Smooth muscle cell (in vitro differentiated cells): ENCODE measurements at regions not wholly inside any gene's neighbourhood (a gene's known extent, or its start where the extent isn't known, plus 50 kb on each side); places are given as distances from the start of the nearest gene placed in this dataset.

Experiments used
- DNase-seq: peaks from one replicate; lab custom pipeline; 2025; ENCODE audit not compliant: unreplicated experiment; lab: John Stamatoyannopoulos, UW
- H2AFZ ChIP-seq: fragments of 200-600 bp; sonication (generic); 2 replicates; pipeline ENCODE4 v1.6.0; 2016; ENCODE audit warnings: antibody characterized with exemption, low read depth, mild to moderate bottlenecking
- H3F3A ChIP-seq: fragments of 200-600 bp; sonication (generic); 2 replicates; pipeline ENCODE4 v1.6.0; 2017; ENCODE audit warnings: antibody characterized with exemption, low read depth
- H3K27ac ChIP-seq: fragments of 200-600 bp; sonication (generic); 2 replicates; pipeline ENCODE4 v1.5.1; 2016; ENCODE audit warnings: low read depth, mild to moderate bottlenecking
- H3K27me3 ChIP-seq: fragments of 200-600 bp; sonication (generic); 2 replicates; pipeline ENCODE4 v1.6.1; 2016; ENCODE audit warnings: low read depth, mild to moderate bottlenecking
- H3K36me3 ChIP-seq: fragments of 200-600 bp; sonication (generic); 2 replicates; pipeline ENCODE4 v1.5.1; 2016; ENCODE audit warnings: low read depth
- H3K4me1 ChIP-seq: fragments of 200-600 bp; sonication (generic); 2 replicates; pipeline ENCODE4 v1.5.1; 2016; ENCODE audit warnings: low read depth
- H3K4me2 ChIP-seq: fragments of 200-600 bp; sonication (generic); 2 replicates; pipeline ENCODE4 v1.6.0; 2016; ENCODE audit warnings: mild to moderate bottlenecking
- H3K4me3 ChIP-seq: fragments of 200-600 bp; sonication (generic); 2 replicates; pipeline ENCODE4 v1.5.1; 2016; ENCODE audit warnings: mild to moderate bottlenecking
- H3K79me2 ChIP-seq: fragments of 200-600 bp; sonication (generic); 2 replicates; pipeline ENCODE4 v1.6.0; 2016; ENCODE audit warnings: low read depth, mild to moderate bottlenecking
- H3K9ac ChIP-seq: fragments of 200-600 bp; sonication (generic); 2 replicates; pipeline ENCODE4 v1.6.0; 2016; ENCODE audit warnings: low read depth
- H3K9me3 ChIP-seq: fragments of 200-600 bp; sonication (generic); replicated peaks from 2 replicates; pipeline ENCODE4 v1.5.1; 2016; ENCODE audit warnings: low read depth
- H4K20me1 ChIP-seq: fragments of 200-600 bp; sonication (generic); 2 replicates; pipeline ENCODE4 v1.6.0; 2016; ENCODE audit warnings: low read depth
- CTCF ChIP-seq: fragments of 200-600 bp; sonication (generic); IDR thresholded peaks from 2 replicates; pipeline ENCODE4 v1.5.1; 2017; ENCODE audit warnings: borderline replicate concordance, mild to moderate bottlenecking, antibody characterized with exemption; ENCODE audit not compliant: insufficient read depth, poor library complexity, severe bottlenecking
- WGBS: methylation state at CpG from one replicate; pipeline ENCODE4 v1.1.7; 2016; ENCODE audit warnings: low lambda C conversion rate; 5-methylcytosine and 5-hydroxymethylcytosine counted together

- Histone ChIP-seq H3K4me1 (no peaks in the 10 kb centered on the region), H3K27me3 (peaks cover 7% of the 10 kb centered on the region), H2AFZ (no peak overlapping the region), H3K4me2 (no peak overlapping the region), H3K4me3 (no peak overlapping the region), H3K9ac (no peak overlapping the region), H3K9me3 (no peaks in the 10 kb centered on the region), H3K79me2 (no peaks in the 10 kb centered on the region), H3F3A (no peaks in the 10 kb centered on the region), H3K27ac (no peak overlapping the region), H3K36me3 (no peaks in the 10 kb centered on the region), H4K20me1 (no peaks in the 10 kb centered on the region)
- 96% methylated on average over 27 of the region's 27 CpGs for WGBS
- no peak for DNase-seq
- TF ChIP-seq CTCF: no peak
Measured at GRCh38 chr10:2207246-2207922, 470.1 kb upstream of the ADARB2 start.

DNA sequence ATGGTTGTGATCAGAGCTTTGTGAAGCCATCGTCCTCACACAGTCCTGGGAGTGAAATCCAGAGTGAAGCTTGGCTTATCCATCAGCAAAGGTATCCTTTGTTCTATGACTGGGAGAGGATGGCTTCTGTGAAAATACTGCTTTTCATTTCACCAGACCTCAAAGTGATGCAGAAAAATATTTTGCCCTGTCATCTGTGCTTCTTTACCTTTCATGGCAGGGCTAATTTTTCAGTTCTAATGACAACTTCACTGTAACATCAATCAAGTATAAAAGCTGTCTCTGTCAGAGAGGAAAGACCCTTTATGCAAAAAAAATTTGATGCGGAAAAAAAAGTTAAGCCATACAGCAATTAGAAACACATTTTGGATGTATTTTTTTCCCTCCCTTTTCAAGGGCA lies 468.1 kb upstream of the ADARB2 start:
- 80% methylated on average over 2 of the region's 2 CpGs for WGBS
- TF ChIP-seq CTCF: no peak
- H3K4me2 ChIP-seq: no peak overlapping the region

GRCh38 chr10:2202401-2202800 lies 465.1 kb upstream of the ADARB2 start:
- Histone ChIP-seq H3K27ac (peak overlapping the region; percentile 30), H3K9ac (no peak overlapping the region), H3K4me1 (no peaks in the 10 kb centered on the region), H3K27me3 (no peaks in the 10 kb centered on the region), H2AFZ (no peak overlapping the region), H3K9me3 (no peaks in the 10 kb centered on the region), H3F3A (no peaks in the 10 kb centered on the region), H3K36me3 (no peaks in the 10 kb centered on the region), H3K79me2 (no peaks in the 10 kb centered on the region), H3K4me3 (no peak overlapping the region), H4K20me1 (no peaks in the 10 kb centered on the region), H3K4me2 (no peak overlapping the region)
- WGBS: 23% methylated on average over 8 of the region's 8 CpGs
- TF ChIP-seq CTCF: no peak
- DNase-seq: no peak

More for the DNA sequence above, 468.1 kb upstream of the ADARB2 start:
- Histone ChIP-seq H3K4me3 (no peak overlapping the region), H3K27ac (peak overlapping the region; percentile 51), H2AFZ (no peak overlapping the region), H3F3A (no peaks in the 10 kb centered on the region), H3K9me3 (no peaks in the 10 kb centered on the region), H3K9ac (no peak overlapping the region), H3K36me3 (no peaks in the 10 kb centered on the region), H3K4me1 (no peaks in the 10 kb centered on the region), H4K20me1 (no peaks in the 10 kb centered on the region), H3K79me2 (no peaks in the 10 kb centered on the region), H3K27me3 (no peaks in the 10 kb centered on the region)
- DNase-seq: no peak

GRCh38 chr10:2201534-2202099 lies 464.3 kb upstream of the ADARB2 start:
- Histone ChIP-seq H3K36me3 (no peaks in the 10 kb centered on the region), H3K9me3 (no peaks in the 10 kb centered on the region), H3K27ac (no peak overlapping the region), H3K27me3 (no peaks in the 10 kb centered on the region), H3K9ac (no peak overlapping the region), H3K79me2 (no peaks in the 10 kb centered on the region), H2AFZ (no peak overlapping the region), H3K4me2 (no peak overlapping the region), H3F3A (no peaks in the 10 kb centered on the region), H4K20me1 (no peaks in the 10 kb centered on the region), H3K4me3 (no peak overlapping the region), H3K4me1 (no peaks in the 10 kb centered on the region)
- no peak for DNase-seq
- WGBS: 70% methylated on average over 6 of the region's 6 CpGs
- no peak for TF ChIP-seq CTCF
